Suprapubic skin (tissue), 4 donors: ENCODE measurements at regions not wholly inside any gene's neighbourhood (a gene's known extent, or its start where the extent isn't known, plus 50 kb on each side); places are given as distances from the start of the nearest gene placed in this dataset.

Experiments used
- EP300 ChIP-seq: sonication (generic); formaldehyde crosslinking; IDR thresholded peaks from one replicate; pipeline ENCODE4 v1.6.1; 2017; ENCODE audit warnings: antibody characterized with exemption
- POLR2AphosphoS5 ChIP-seq, 3 donors: sonication (generic); formaldehyde crosslinking; IDR thresholded peaks; one replicate each; pipeline ENCODE4 v1.6.1; 2017; ENCODE audit warnings: antibody characterized with exemption in 3 of 3
- TF ChIP-seq, protein P1 (sequence below), 2 donors: fragments of 200-600 bp in 1 of 2; fragments of 450-650 bp in 1 of 2; sonication (generic) in 1 of 2; IDR thresholded peaks; one replicate each; pipeline ENCODE4 v1.5.1; 2016 to 2019; ENCODE audit warnings: antibody characterized with exemption in 2 of 2, mild to moderate bottlenecking in 1 of 2, moderate library complexity in 1 of 2

GRCh38 chr6:153485072-153485471 lies 354.0 kb upstream of the RGS17 start:
- TF ChIP-seq EP300 (no peak), POLR2AphosphoS5 (IDR thresholded peaks at IDR 0.05) (no peak)
- TF ChIP-seq, protein P1, sequence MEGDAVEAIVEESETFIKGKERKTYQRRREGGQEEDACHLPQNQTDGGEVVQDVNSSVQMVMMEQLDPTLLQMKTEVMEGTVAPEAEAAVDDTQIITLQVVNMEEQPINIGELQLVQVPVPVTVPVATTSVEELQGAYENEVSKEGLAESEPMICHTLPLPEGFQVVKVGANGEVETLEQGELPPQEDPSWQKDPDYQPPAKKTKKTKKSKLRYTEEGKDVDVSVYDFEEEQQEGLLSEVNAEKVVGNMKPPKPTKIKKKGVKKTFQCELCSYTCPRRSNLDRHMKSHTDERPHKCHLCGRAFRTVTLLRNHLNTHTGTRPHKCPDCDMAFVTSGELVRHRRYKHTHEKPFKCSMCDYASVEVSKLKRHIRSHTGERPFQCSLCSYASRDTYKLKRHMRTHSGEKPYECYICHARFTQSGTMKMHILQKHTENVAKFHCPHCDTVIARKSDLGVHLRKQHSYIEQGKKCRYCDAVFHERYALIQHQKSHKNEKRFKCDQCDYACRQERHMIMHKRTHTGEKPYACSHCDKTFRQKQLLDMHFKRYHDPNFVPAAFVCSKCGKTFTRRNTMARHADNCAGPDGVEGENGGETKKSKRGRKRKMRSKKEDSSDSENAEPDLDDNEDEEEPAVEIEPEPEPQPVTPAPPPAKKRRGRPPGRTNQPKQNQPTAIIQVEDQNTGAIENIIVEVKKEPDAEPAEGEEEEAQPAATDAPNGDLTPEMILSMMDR (IDR thresholded peaks at IDR 0.05), result no peak
